ENCODE measurements at regions not wholly inside any gene's neighbourhood (a gene's known extent, or its start where the extent isn't known, plus 50 kb on each side); places are given as distances from the start of the nearest gene placed in this dataset.

- H3K27ac ChIP-seq (replicated peaks in 1 of 4) = no peak overlapping the region
- TF ChIP-seq POLR2AphosphoS5 (IDR thresholded peaks at IDR 0.05) (no peak), CTCF (IDR thresholded peaks at IDR 0.05) (no peak), EP300 (IDR thresholded peaks at IDR 0.05) (no peak), POLR2A (IDR thresholded peaks at IDR 0.05; ENCODE audit: low read depth) (no peak)
- 68% methylated on average over 1 of the region's 1 CpG for WGBS
- H3K4me1 ChIP-seq = no peaks in the 10 kb centered on the region
- no peaks in the 10 kb centered on the region for H3K36me3 ChIP-seq
- intact Hi-C loops (cut with DNase I) = no loop called here
- DNase-seq (ENCODE audit: extremely low spot score) = no peak
- no peaks in the 10 kb centered on the region for H3K27me3 ChIP-seq
- no peaks in the 10 kb centered on the region for H3K9me3 ChIP-seq
- H3K4me3 ChIP-seq = no peak overlapping the region
Observed at GRCh38 chr16:60485872-60486489, 1550.3 kb downstream of the CDH8 start.

GRCh38 chr16:60484901-60485300 is 1551.3 kb downstream of the CDH8 start:
- Histone ChIP-seq H3K27ac (replicated peaks in 1 of 4) (no peak overlapping the region), H3K9me3 (no peaks in the 10 kb centered on the region), H3K4me3 (no peak overlapping the region), H3K4me1 (no peaks in the 10 kb centered on the region), H3K27me3 (no peaks in the 10 kb centered on the region), H3K36me3 (no peaks in the 10 kb centered on the region)
- 73% methylated on average over 2 of the region's 2 CpGs for WGBS
- no peak for DNase-seq (ENCODE audit: extremely low spot score)
- TF ChIP-seq POLR2A (IDR thresholded peaks at IDR 0.05; ENCODE audit: low read depth) (no peak), CTCF (IDR thresholded peaks at IDR 0.05) (no peak), POLR2AphosphoS5 (IDR thresholded peaks at IDR 0.05) (no peak), EP300 (IDR thresholded peaks at IDR 0.05) (no peak)
- intact Hi-C loops (cut with DNase I) = no loop called here

- no peak for TF ChIP-seq POLR2AphosphoS5 (IDR thresholded peaks at IDR 0.05)
- no peak for TF ChIP-seq POLR2A (IDR thresholded peaks at IDR 0.05; ENCODE audit: low read depth)
- TF ChIP-seq EP300 (IDR thresholded peaks at IDR 0.05) = no peak
- no peak for TF ChIP-seq CTCF (IDR thresholded peaks at IDR 0.05)
- Histone ChIP-seq H3K9me3 (no peaks in the 10 kb centered on the region), H3K27me3 (no peaks in the 10 kb centered on the region), H3K4me3 (no peak overlapping the region), H3K36me3 (no peaks in the 10 kb centered on the region), H3K27ac (replicated peaks in 1 of 4) (no peak overlapping the region), H3K4me1 (no peaks in the 10 kb centered on the region)
- no peak for DNase-seq (ENCODE audit: extremely low spot score)
- WGBS = 77% methylated on average over 2 of the region's 2 CpGs
- intact Hi-C loops (cut with DNase I) = no loop called here
Observed at GRCh38 chr16:60481591-60481990, 1554.6 kb downstream of the CDH8 start.

GRCh38 chr16:60478810-60479209 is 1557.4 kb downstream of the CDH8 start:
- no peak overlapping the region for H3K27ac ChIP-seq (replicated peaks in 1 of 4)
- H3K27me3 ChIP-seq = no peaks in the 10 kb centered on the region
- no peak overlapping the region for H3K4me3 ChIP-seq
- no peaks in the 10 kb centered on the region for H3K9me3 ChIP-seq
- no peak for TF ChIP-seq CTCF (IDR thresholded peaks at IDR 0.05)
- no peak for TF ChIP-seq EP300 (IDR thresholded peaks at IDR 0.05)
- no peak for TF ChIP-seq POLR2A (IDR thresholded peaks at IDR 0.05; ENCODE audit: low read depth)
- TF ChIP-seq POLR2AphosphoS5 (IDR thresholded peaks at IDR 0.05) = no peak
- 51% methylated on average over 1 of the region's 1 CpG for WGBS
- intact Hi-C loops (cut with DNase I) = no loop called here
- DNase-seq (ENCODE audit: extremely low spot score) = no peak
- H3K36me3 ChIP-seq = no peaks in the 10 kb centered on the region
- no peaks in the 10 kb centered on the region for H3K4me1 ChIP-seq

GRCh38 chr16:60463986-60464385 is 1572.3 kb downstream of the CDH8 start:
- 75% methylated on average over 1 of the region's 1 CpG for WGBS
- intact Hi-C loops (cut with DNase I) = no loop called here
- no peak for DNase-seq (ENCODE audit: extremely low spot score)
- no peaks in the 10 kb centered on the region for H3K27me3 ChIP-seq
- H3K4me3 ChIP-seq = no peak overlapping the region
- TF ChIP-seq POLR2A (IDR thresholded peaks at IDR 0.05; ENCODE audit: low read depth) (no peak), CTCF (IDR thresholded peaks at IDR 0.05) (no peak), POLR2AphosphoS5 (IDR thresholded peaks at IDR 0.05) (no peak), EP300 (IDR thresholded peaks at IDR 0.05) (no peak)
- no peaks in the 10 kb centered on the region for H3K36me3 ChIP-seq
- no peaks in the 10 kb centered on the region for H3K4me1 ChIP-seq
- H3K9me3 ChIP-seq = peaks cover 0 to 5% (median 0%) of the 10 kb centered on the region in 4 donors
- no peak overlapping the region for H3K27ac ChIP-seq (replicated peaks in 1 of 4)
